SU-DHL-6 (cell line): ENCODE measurements at regions not wholly inside any gene's neighbourhood (a gene's known extent, or its start where the extent isn't known, plus 50 kb on each side); places are given as distances from the start of the nearest gene placed in this dataset.

ENCODE experiments used
- H2AFZ ChIP-seq: fragments of 200-600 bp; sonication (generic); 2 replicates; pipeline ENCODE4 v1.6.1; 2014; ENCODE audit warnings: low read depth, mild to moderate bottlenecking, moderate library complexity, mixed read lengths, antibody characterized with exemption, low read length; ENCODE audit not compliant: severe bottlenecking
- H3F3A ChIP-seq: fragments of 200-600 bp; shearing (Covaris generic); 2 replicates; pipeline ENCODE4 v1.6.0; 2016; ENCODE audit warnings: antibody characterized with exemption, mild to moderate bottlenecking; ENCODE audit not compliant: insufficient read depth
- H3K27ac ChIP-seq: fragments of 200-600 bp; sonication (generic); 2 replicates; pipeline ENCODE4 v1.5.1; 2016; ENCODE audit warnings: low read depth, mild to moderate bottlenecking, low read length, moderate library complexity, mixed read lengths
- H3K27me3 ChIP-seq: fragments of 200-600 bp; sonication (generic), shearing (Covaris generic); 2 replicates; pipeline ENCODE4 v1.6.0; 2014; ENCODE audit warnings: mild to moderate bottlenecking, low read length
- H3K36me3 ChIP-seq: fragments of 200-600 bp; sonication (generic); 2 replicates; pipeline ENCODE4 v1.6.1; 2014; ENCODE audit warnings: mild to moderate bottlenecking, low read length, mixed read lengths
- H3K4me2 ChIP-seq: fragments of 300-600, 200-600 bp; shearing (Covaris generic), sonication (generic); 2 replicates; pipeline ENCODE4 v1.6.0; 2014; ENCODE audit warnings: low read length, low read depth, mild to moderate bottlenecking; ENCODE audit not compliant: poor library complexity, severe bottlenecking
- H3K4me3 ChIP-seq: fragments of 200-600 bp; sonication (generic); 2 replicates; pipeline ENCODE4 v1.5.1; 2014; ENCODE audit warnings: antibody characterized with exemption, low read length, mild to moderate bottlenecking, mixed read lengths; ENCODE audit not compliant: insufficient read depth, poor library complexity, severe bottlenecking
- H3K79me2 ChIP-seq: fragments of 200-600 bp; sonication (generic); 2 replicates; pipeline ENCODE4 v1.6.1; 2014; ENCODE audit warnings: mild to moderate bottlenecking, low read length, moderate library complexity; ENCODE audit not compliant: insufficient read depth
- H3K9ac ChIP-seq: fragments of 200-600 bp; sonication (generic); 2 replicates; pipeline ENCODE4 v1.7.0; 2014; ENCODE audit warnings: mild to moderate bottlenecking, low read length
- H3K9me2 ChIP-seq: fragments of 200-600 bp; sonication (generic); replicated peaks from 2 replicates; pipeline ENCODE4 v1.6.1; 2014; ENCODE audit warnings: low read length; ENCODE audit not compliant: insufficient read depth
- H3K9me3 ChIP-seq: fragments of 200-600 bp; sonication (generic); 2 replicates; pipeline ENCODE4 v1.6.1; 2014; ENCODE audit warnings: low read length, mixed read lengths; ENCODE audit not compliant: insufficient read depth
- H4K20me1 ChIP-seq: fragments of 200-600 bp; sonication (generic); 2 replicates; pipeline ENCODE4 v1.6.1; 2014; ENCODE audit warnings: low read depth, mild to moderate bottlenecking, antibody characterized with exemption, low read length, moderate library complexity, mixed read lengths
- EZH2phosphoT487 ChIP-seq: fragments of 200-600 bp; sonication (generic), shearing (Covaris generic); conservative IDR thresholded peaks from 2 replicates; pipeline ENCODE4 v1.6.1; 2018; ENCODE audit warnings: mild to moderate bottlenecking, antibody characterized with exemption, low read length, moderate library complexity, mixed read lengths
- TF ChIP-seq, protein P1 (sequence below): fragments of 200-600 bp; sonication (generic); IDR thresholded peaks from one replicate; pipeline ENCODE4 v1.5.1; 2017; ENCODE audit warnings: antibody characterized with exemption, mild to moderate bottlenecking, low read length, moderate library complexity; ENCODE audit not compliant: insufficient read depth, poor library complexity, severe bottlenecking

DNA sequence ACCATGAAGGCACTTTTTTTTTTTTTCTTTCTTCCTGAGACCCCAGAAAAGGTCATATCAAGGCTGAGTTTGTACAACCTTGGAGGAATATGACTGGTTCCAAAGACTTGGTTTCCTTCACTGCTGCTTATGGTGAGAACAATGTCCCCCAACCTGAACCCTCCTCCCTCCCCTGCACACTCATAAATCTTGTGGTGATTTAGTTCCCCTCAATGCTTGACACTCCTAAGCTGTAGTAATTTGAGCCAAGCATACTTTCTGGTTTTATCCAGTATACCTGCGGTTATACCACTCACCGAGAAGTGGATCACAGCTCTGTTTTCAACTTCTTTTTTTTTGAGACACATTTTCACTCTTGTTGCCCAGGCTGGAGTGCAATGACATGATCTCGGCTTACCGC is 149.9 kb upstream of the KLF4 start:
- no peaks in the 10 kb centered on the region for H3F3A ChIP-seq
- no peaks in the 10 kb centered on the region for H4K20me1 ChIP-seq
- TF ChIP-seq, protein P1, sequence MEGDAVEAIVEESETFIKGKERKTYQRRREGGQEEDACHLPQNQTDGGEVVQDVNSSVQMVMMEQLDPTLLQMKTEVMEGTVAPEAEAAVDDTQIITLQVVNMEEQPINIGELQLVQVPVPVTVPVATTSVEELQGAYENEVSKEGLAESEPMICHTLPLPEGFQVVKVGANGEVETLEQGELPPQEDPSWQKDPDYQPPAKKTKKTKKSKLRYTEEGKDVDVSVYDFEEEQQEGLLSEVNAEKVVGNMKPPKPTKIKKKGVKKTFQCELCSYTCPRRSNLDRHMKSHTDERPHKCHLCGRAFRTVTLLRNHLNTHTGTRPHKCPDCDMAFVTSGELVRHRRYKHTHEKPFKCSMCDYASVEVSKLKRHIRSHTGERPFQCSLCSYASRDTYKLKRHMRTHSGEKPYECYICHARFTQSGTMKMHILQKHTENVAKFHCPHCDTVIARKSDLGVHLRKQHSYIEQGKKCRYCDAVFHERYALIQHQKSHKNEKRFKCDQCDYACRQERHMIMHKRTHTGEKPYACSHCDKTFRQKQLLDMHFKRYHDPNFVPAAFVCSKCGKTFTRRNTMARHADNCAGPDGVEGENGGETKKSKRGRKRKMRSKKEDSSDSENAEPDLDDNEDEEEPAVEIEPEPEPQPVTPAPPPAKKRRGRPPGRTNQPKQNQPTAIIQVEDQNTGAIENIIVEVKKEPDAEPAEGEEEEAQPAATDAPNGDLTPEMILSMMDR, result no peak
- no peak for TF ChIP-seq EZH2phosphoT487
- H3K9me2 ChIP-seq, result no peaks in the 10 kb centered on the region
- no peak overlapping the region for H3K9ac ChIP-seq
- no peaks in the 10 kb centered on the region for H3K27me3 ChIP-seq
- no peak overlapping the region for H3K4me3 ChIP-seq
- H3K4me2 ChIP-seq, result no peak overlapping the region
- no peaks in the 10 kb centered on the region for H3K36me3 ChIP-seq
- no peaks in the 10 kb centered on the region for H3K9me3 ChIP-seq
- no peak overlapping the region for H3K27ac ChIP-seq
- no peak overlapping the region for H2AFZ ChIP-seq
- H3K79me2 ChIP-seq, result no peaks in the 10 kb centered on the region

DNA sequence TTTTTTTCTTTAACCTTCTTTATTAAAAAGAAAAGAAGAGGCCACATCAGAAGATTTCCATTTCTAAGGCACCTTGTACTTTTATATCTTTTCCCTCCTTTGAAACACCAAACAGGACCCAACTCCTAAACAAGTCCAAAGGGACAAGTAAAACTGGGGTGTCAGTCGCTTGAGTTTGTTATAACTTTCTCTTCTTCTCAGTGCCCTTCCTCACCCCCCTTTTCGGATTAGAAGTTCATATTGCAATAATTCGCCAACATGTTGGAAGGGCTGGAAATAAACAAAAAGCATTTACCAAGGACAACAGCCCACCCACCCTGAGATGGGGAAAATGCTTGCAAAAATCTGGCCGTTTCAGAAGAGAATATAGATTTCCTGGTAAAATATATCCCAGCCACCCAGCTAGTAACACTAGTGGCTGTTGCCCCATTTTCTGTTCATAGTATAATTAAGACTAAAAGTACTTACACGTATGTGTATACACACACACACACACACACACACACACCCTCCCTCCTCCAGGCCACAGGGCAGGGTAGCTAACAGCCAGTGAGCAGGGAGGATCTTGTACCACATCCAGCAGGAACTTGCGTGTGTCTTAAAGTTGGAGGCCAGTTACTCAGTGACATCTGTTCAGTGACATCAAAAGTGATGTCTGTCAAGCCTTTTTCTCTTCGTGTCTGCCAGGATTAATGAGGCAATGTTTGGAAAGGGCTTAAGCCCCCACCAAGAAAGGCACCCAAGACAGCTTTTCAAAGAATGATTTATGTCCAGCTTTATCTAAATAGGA is 149.1 kb upstream of the KLF4 start:
- H3K9ac ChIP-seq, result no peak overlapping the region
- no peaks in the 10 kb centered on the region for H4K20me1 ChIP-seq
- H3K79me2 ChIP-seq, result no peaks in the 10 kb centered on the region
- no peaks in the 10 kb centered on the region for H3K36me3 ChIP-seq
- no peaks in the 10 kb centered on the region for H3K9me2 ChIP-seq
- H3K4me3 ChIP-seq, result no peak overlapping the region
- no peak overlapping the region for H3K27ac ChIP-seq
- TF ChIP-seq, protein P1, result no peak
- no peak for TF ChIP-seq EZH2phosphoT487
- H2AFZ ChIP-seq, result no peak overlapping the region
- H3K9me3 ChIP-seq, result no peaks in the 10 kb centered on the region
- H3K27me3 ChIP-seq, result no peaks in the 10 kb centered on the region
- no peak overlapping the region for H3K4me2 ChIP-seq
- no peaks in the 10 kb centered on the region for H3F3A ChIP-seq

DNA sequence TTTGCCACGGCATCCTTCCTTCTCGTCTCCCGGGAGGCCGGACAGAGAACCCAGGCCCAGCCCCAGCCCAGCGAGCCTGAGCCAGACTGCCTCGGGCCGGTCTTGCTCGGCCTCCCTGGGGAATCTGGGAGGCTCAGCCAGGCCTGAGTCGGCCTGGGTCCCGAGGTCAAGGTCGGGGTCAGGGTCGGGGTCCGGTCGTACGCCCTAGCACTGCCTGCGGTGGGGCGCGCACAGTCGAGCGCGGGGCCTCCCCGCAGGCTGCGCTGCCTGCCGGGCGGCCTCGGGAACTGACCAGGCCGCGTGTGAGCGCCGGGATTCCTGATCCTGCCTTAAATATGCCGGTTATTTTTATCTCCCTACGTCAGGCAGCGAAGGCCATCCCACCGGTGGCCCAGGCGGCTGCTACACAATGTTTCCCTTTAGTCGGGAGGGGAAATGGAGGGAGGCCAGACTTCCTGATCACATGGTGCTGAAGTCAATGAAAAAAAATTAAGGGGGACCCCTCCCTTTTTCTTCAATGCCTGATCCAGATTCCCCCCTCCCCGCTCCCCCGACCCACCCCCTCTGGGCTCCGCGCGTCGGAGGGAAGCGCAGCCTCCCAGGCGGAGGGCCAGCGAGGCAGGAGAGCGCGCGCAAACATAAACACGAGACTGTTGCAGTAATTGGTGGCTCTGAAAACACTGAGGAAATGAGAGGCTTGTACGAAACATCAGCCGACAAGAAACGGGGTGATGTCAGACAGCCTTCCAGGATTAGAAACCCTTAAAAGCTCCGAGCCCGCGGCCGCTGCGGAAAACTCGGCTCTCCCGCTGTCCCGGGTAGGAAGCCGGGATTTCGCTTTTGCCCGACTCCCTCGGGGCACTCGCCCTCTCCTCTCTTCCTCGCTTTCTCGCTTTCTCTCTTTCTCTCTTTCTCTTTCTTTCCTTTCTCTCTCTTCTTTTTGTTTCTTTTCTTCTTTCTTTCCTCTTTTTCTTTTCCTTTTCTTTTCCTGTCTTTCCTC is 148.2 kb upstream of the KLF4 start:
- H2AFZ ChIP-seq, result no peak overlapping the region
- H3K27me3 ChIP-seq, result no peaks in the 10 kb centered on the region
- H3K79me2 ChIP-seq, result no peaks in the 10 kb centered on the region
- no peaks in the 10 kb centered on the region for H3K36me3 ChIP-seq
- H4K20me1 ChIP-seq, result no peaks in the 10 kb centered on the region
- TF ChIP-seq, protein P1, result no peak
- H3K27ac ChIP-seq, result no peak overlapping the region
- H3K9me2 ChIP-seq, result no peaks in the 10 kb centered on the region
- H3K9ac ChIP-seq, result no peak overlapping the region
- H3F3A ChIP-seq, result no peaks in the 10 kb centered on the region
- H3K4me2 ChIP-seq, result no peak overlapping the region
- H3K9me3 ChIP-seq, result no peaks in the 10 kb centered on the region
- H3K4me3 ChIP-seq, result no peak overlapping the region
